Fibroblast of skin of back (primary cell): ENCODE measurements at regions not wholly inside any gene's neighbourhood (a gene's known extent, or its start where the extent isn't known, plus 50 kb on each side); places are given as distances from the start of the nearest gene placed in this dataset.
"Not testable (repeated sequence)": the region's sequence is repeated elsewhere in the genome, so short reads cannot be mapped to it uniquely, and the experiment has no call there.

Experiments
- DNase-seq: peaks from one replicate; pipeline ENCODE4 v3.0.0-alpha.2; 2013

- no peak for DNase-seq
Observed at GRCh38 chr1:73842436-73842835, 355.5 kb downstream of the LRRIQ3 start.

- DNase-seq: no peak
Observed at GRCh38 chr1:73839922-73840321, 358.1 kb downstream of the LRRIQ3 start.

GRCh38 chr1:73832276-73833181 is 365.4 kb downstream of the LRRIQ3 start:
- peak; percentile 11 for DNase-seq

- DNase-seq: not testable (repeated sequence)
Observed at GRCh38 chr1:73827283-73827682, 370.7 kb downstream of the LRRIQ3 start.

GRCh38 chr1:73824065-73824464 is 373.9 kb downstream of the LRRIQ3 start:
- DNase-seq: no peak

GRCh38 chr1:73821520-73821919 is 376.5 kb downstream of the LRRIQ3 start:
- no peak for DNase-seq

GRCh38 chr1:73820843-73821242 is 377.1 kb downstream of the LRRIQ3 start:
- DNase-seq: no peak

GRCh38 chr1:73813716-73814115 is 384.3 kb downstream of the LRRIQ3 start:
- DNase-seq: peak; percentile 2

- DNase-seq: no peak
Observed at GRCh38 chr1:73813236-73813635, 384.7 kb downstream of the LRRIQ3 start.

- no peak for DNase-seq
Observed at GRCh38 chr1:73811798-73812197, 386.2 kb downstream of the LRRIQ3 start.

GRCh38 chr1:73804935-73805334 is 393.0 kb downstream of the LRRIQ3 start:
- DNase-seq: no peak

- no peak for DNase-seq
Observed at GRCh38 chr1:73803380-73803779, 394.6 kb downstream of the LRRIQ3 start.

GRCh38 chr1:73801912-73802429 is 396.0 kb downstream of the LRRIQ3 start:
- DNase-seq: peak; percentile 42

GRCh38 chr1:73800376-73800775 is 397.6 kb downstream of the LRRIQ3 start:
- peak; percentile 82 for DNase-seq

- no peak for DNase-seq
Observed at GRCh38 chr1:73789965-73790364, 408.0 kb downstream of the LRRIQ3 start.

GRCh38 chr1:73784026-73784425 is 413.9 kb downstream of the LRRIQ3 start:
- DNase-seq: no peak

- no peak for DNase-seq
Observed at GRCh38 chr1:73783352-73783751, 414.6 kb downstream of the LRRIQ3 start.

GRCh38 chr1:73782901-73783300 is 415.1 kb downstream of the LRRIQ3 start:
- no peak for DNase-seq

- DNase-seq: peak; percentile 36
Observed at GRCh38 chr1:73781251-73781650, 416.7 kb downstream of the LRRIQ3 start.

- no peak for DNase-seq
Observed at GRCh38 chr1:73778471-73778870, 419.5 kb downstream of the LRRIQ3 start.

- no peak for DNase-seq
Observed at GRCh38 chr1:73775896-73776295, 422.1 kb downstream of the LRRIQ3 start.

- DNase-seq: no peak
Observed at GRCh38 chr1:73772941-73773340, 425.0 kb downstream of the LRRIQ3 start.

- DNase-seq: no peak
Observed at GRCh38 chr1:73771396-73771795, 426.6 kb downstream of the LRRIQ3 start.
